IMR-90 (cell line): ENCODE measurements at regions not wholly inside any gene's neighbourhood (a gene's known extent, or its start where the extent isn't known, plus 50 kb on each side); places are given as distances from the start of the nearest gene placed in this dataset.

Experiments
- ATAC-seq: fragments of 200-7000 bp; cut with Tn5 transposase; 2 replicates; pipeline ENCODE4 v1.9.1; 2020; ENCODE audit warnings: low read depth, mild to moderate bottlenecking, moderate library complexity
- BruUV-seq: library from RNA; stranded (reverse); fragments of 400-500 nt; replicated peaks from 2 replicates; lab custom pipeline; 2021; lab: Mats Ljungman, UMichigan
- CTCF ChIA-PET: fragments of 300-600 bp; formaldehyde crosslinking; extraction: SDS; loops from one replicate; lab custom pipeline; 2021; ENCODE audit warnings: antibody characterized with exemption; lab: Yijun Ruan, JAX
- POLR2A ChIA-PET: fragments of 300-600 bp; sonication (Branson Sonifier 250); formaldehyde crosslinking; loops from one replicate; lab custom pipeline; 2022; ENCODE audit warnings: antibody characterized with exemption; ENCODE audit not compliant: unreplicated experiment; lab: Charles Lee
- DNase-seq: peaks from one replicate; pipeline ENCODE4 v3.0.0; 2013
- H2AFZ ChIP-seq: replicated peaks from 2 replicates; pipeline ENCODE3; 2013; ENCODE audit warnings: low read length, mild to moderate bottlenecking; ENCODE audit not compliant: poor library complexity
- H2AK5ac ChIP-seq: 2 replicates; pipeline ENCODE4 v1.6.1; 2013; ENCODE audit warnings: low read depth, low read length, inconsistent platforms
- H2AK9ac ChIP-seq: replicated peaks from 2 replicates; pipeline ENCODE3; 2013; ENCODE audit warnings: mild to moderate bottlenecking, low read depth, low read length, moderate library complexity; ENCODE audit not compliant: poor library complexity
- H2BK120ac ChIP-seq: 2 replicates; pipeline ENCODE4 v1.6.1; 2013; ENCODE audit warnings: low read depth, low read length, inconsistent platforms
- H2BK15ac ChIP-seq: 3 replicates; pipeline ENCODE4 v1.6.1; 2013; ENCODE audit warnings: low read depth, low read length, inconsistent platforms
- H2BK20ac ChIP-seq: 2 replicates; pipeline ENCODE4 v1.6.1; 2013; ENCODE audit warnings: low read depth, mild to moderate bottlenecking, inconsistent platforms, low read length, moderate library complexity
- H2BK5ac ChIP-seq: 2 replicates; pipeline ENCODE4 v1.6.1; 2013; ENCODE audit warnings: mild to moderate bottlenecking, low read depth, low read length, inconsistent platforms; ENCODE audit not compliant: poor library complexity, severe bottlenecking
- H3K14ac ChIP-seq: replicated peaks from 2 replicates; pipeline ENCODE4 v1.6.1; 2013; ENCODE audit warnings: low read depth, low read length, inconsistent platforms
- H3K18ac ChIP-seq: 2 replicates; pipeline ENCODE4 v1.6.1; 2013; ENCODE audit warnings: low read depth, low read length, control low read depth
- H3K23ac ChIP-seq: 2 replicates; pipeline ENCODE4 v1.6.1; 2013; ENCODE audit warnings: low read depth, low read length, inconsistent platforms
- H3K27ac ChIP-seq: 2 replicates; pipeline ENCODE4 v1.5.1; 2013; ENCODE audit warnings: mild to moderate bottlenecking, control low read depth, low read length; ENCODE audit not compliant: insufficient read depth
- H3K27me3 ChIP-seq: 2 replicates; pipeline ENCODE4 v1.6.1; 2013; ENCODE audit warnings: low read length; ENCODE audit not compliant: control insufficient read depth, insufficient read depth
- H3K36me3 ChIP-seq: 2 replicates; pipeline ENCODE4 v1.6.1; 2013; ENCODE audit warnings: low read length, mixed read lengths; ENCODE audit not compliant: control insufficient read depth, insufficient read depth
- H3K4ac ChIP-seq: 2 replicates; pipeline ENCODE4 v1.6.1; 2013; ENCODE audit warnings: low read depth, low read length, inconsistent platforms
- H3K4me1 ChIP-seq: 2 replicates; pipeline ENCODE4 v1.6.1; 2013; ENCODE audit warnings: low read length, mixed read lengths; ENCODE audit not compliant: control insufficient read depth, insufficient read depth
- H3K4me2 ChIP-seq: 2 replicates; pipeline ENCODE4 v1.6.1; 2013; ENCODE audit warnings: low read depth, mild to moderate bottlenecking, control low read depth, low read length, moderate library complexity
- H3K4me3 ChIP-seq: 2 replicates; pipeline ENCODE4 v1.5.1; 2013; ENCODE audit warnings: low read depth, mild to moderate bottlenecking, control low read depth, low read length, moderate library complexity; ENCODE audit not compliant: insufficient read depth
- H3K56ac ChIP-seq: 2 replicates; pipeline ENCODE4 v1.6.1; 2013; ENCODE audit warnings: low read length, inconsistent platforms; ENCODE audit not compliant: insufficient read depth; ENCODE audit errors: extremely low read depth
- H3K79me1 ChIP-seq, 2 experiments: 2 replicates each; pipeline ENCODE4 v1.6.1; 2013; ENCODE audit warnings: low read length in 2 of 2, inconsistent platforms in 1 of 2, low read depth in 1 of 2
- H3K9ac ChIP-seq: 2 replicates; pipeline ENCODE4 v1.6.1; 2013; ENCODE audit warnings: low read depth, low read length, control low read depth
- H3K9me1 ChIP-seq: 2 replicates; pipeline ENCODE4 v1.6.1; 2013; ENCODE audit warnings: low read length, inconsistent platforms; ENCODE audit not compliant: insufficient read depth
- H3K9me3 ChIP-seq: 2 replicates; pipeline ENCODE4 v1.6.1; 2013; ENCODE audit warnings: low read length; ENCODE audit not compliant: control insufficient read depth, insufficient read depth
- H4K20me1 ChIP-seq: 2 replicates; pipeline ENCODE4 v1.6.1; 2013; ENCODE audit warnings: low read length, inconsistent platforms; ENCODE audit not compliant: insufficient read depth
- H4K5ac ChIP-seq: 2 replicates; pipeline ENCODE4 v1.6.1; 2013; ENCODE audit warnings: mild to moderate bottlenecking, low read depth, low read length, control low read depth
- H4K8ac ChIP-seq, 2 experiments: 2 replicates each; pipeline ENCODE4 v1.6.1; 2013; ENCODE audit warnings: low read depth in 2 of 2, low read length in 2 of 2, control low read depth in 1 of 2, inconsistent platforms in 1 of 2
- H4K91ac ChIP-seq: 2 replicates; pipeline ENCODE4 v1.6.1; 2013; ENCODE audit warnings: low read depth, low read length, inconsistent platforms; ENCODE audit not compliant: insufficient read depth
- BHLHE40 ChIP-seq: fragments of 150-350 bp; IDR thresholded peaks from 2 replicates; pipeline ENCODE4 v1.6.1; 2016; ENCODE audit warnings: mild to moderate bottlenecking, low read depth, low read length
- CHD1 ChIP-seq: IDR thresholded peaks from 2 replicates; pipeline ENCODE4 v1.6.1; 2012; ENCODE audit warnings: low read depth, low read length, improper control_type of control experiment
- CTCF ChIP-seq: conservative IDR thresholded peaks from 2 replicates; pipeline ENCODE4 v1.5.1; 2012; ENCODE audit warnings: mild to moderate bottlenecking, low read depth, low read length, improper control_type of control experiment
- MXI1 ChIP-seq: IDR thresholded peaks from 2 replicates; pipeline ENCODE4 v1.6.1; 2012; ENCODE audit warnings: low read depth, mild to moderate bottlenecking, low read length, moderate library complexity, borderline replicate concordance
- RAD21 ChIP-seq: IDR thresholded peaks from 2 replicates; pipeline ENCODE4 v1.6.1; 2012; ENCODE audit warnings: low read length, improper control_type of control experiment
- RCOR1 ChIP-seq: IDR thresholded peaks from 2 replicates; pipeline ENCODE4 v1.6.1; 2012; ENCODE audit warnings: mild to moderate bottlenecking, low read length, improper control_type of control experiment; ENCODE audit not compliant: insufficient replicate concordance
- USF2 ChIP-seq: fragments of 150-350 bp; IDR thresholded peaks from 2 replicates; pipeline ENCODE4 v1.6.1; 2017; ENCODE audit warnings: mild to moderate bottlenecking, antibody characterized with exemption, low read length, low read depth
- WGBS, 2 experiments: methylation state at CpG; one replicate each; pipeline versions ENCODE4 v1.1.5 to v1.1.7; 2013; ENCODE audit warnings: missing lambda C conversion rate in 2 of 2; ENCODE audit not compliant: insufficient read length in 1 of 2; ENCODE audit errors: extremely low coverage in 2 of 2; 5-methylcytosine and 5-hydroxymethylcytosine counted together
- dilution Hi-C: fragments of 300-500 bp; cut with HindIII; formaldehyde crosslinking; loops from one replicate; pipeline ENCODE4 v1.14.3; 2018; ENCODE audit warnings: low sequenced_read_pairs; ENCODE audit not compliant: unreplicated experiment
- in situ Hi-C: fragments of 300-500 bp; cut with MboI; formaldehyde crosslinking; loops from 3 replicates; pipeline ENCODE4 v1.14.3; 2019; ENCODE audit warnings: low sequenced_read_pairs, inconsistent platforms, mixed read lengths
- intact Hi-C: fragments of 100-400 bp; cut with micrococcal nuclease; formaldehyde crosslinking; loops from 2 replicates; pipeline ENCODE4 v1.10.0; 2022

- Histone ChIP-seq H3K18ac (no peak overlapping the region), H3K9ac (no peak overlapping the region), H2BK120ac (no peak overlapping the region), H2AK5ac (no peak overlapping the region), H3K56ac (no peak overlapping the region), H3K27ac (no peak overlapping the region), H3K14ac (no peak overlapping the region), H3K4ac (no peak overlapping the region), H3K79me1 (no peaks in the 10 kb centered on the region), H3K23ac (no peak overlapping the region), H3K4me1 (no peaks in the 10 kb centered on the region), H3K4me2 (no peak overlapping the region), H3K9me1 (no peaks in the 10 kb centered on the region), H3K4me3 (no peak overlapping the region), H3K36me3 (no peaks in the 10 kb centered on the region), H2BK20ac (no peak overlapping the region), H2BK5ac (no peak overlapping the region), H3K27me3 (no peaks in the 10 kb centered on the region), H3K9me3 (0 out of 2 replicates have a peak, but pooled peaks cover 3% of the 10 kb centered on the region), H2AK9ac (no peak overlapping the region), H4K20me1 (no peaks in the 10 kb centered on the region), H4K91ac (no peak overlapping the region), H4K5ac (no peak overlapping the region), H2AFZ (no peak overlapping the region), H2BK15ac (no peak overlapping the region), H4K8ac (no peak overlapping the region)
- peak; percentile 1 for DNase-seq
- intact Hi-C loops: no loop called here
- ATAC-seq: no peak
- dilution Hi-C loops: no loop called here
- POLR2A ChIA-PET: no interaction called here
- BruUV-seq: no TSS peak
- no peak for TF ChIP-seq RAD21
- no peak for TF ChIP-seq RCOR1
- no peak for TF ChIP-seq USF2
- no peak for TF ChIP-seq MXI1
- no peak for TF ChIP-seq CHD1
- no peak for TF ChIP-seq BHLHE40
- no peak for TF ChIP-seq CTCF
- WGBS, 2 experiments: no CpG with 5 or more reads among the region's 11 CpGs
- in situ Hi-C loops: no loop called here
- CTCF ChIA-PET: no interaction called here
Observed at GRCh38 chr10:21002091-21002878, 105.2 kb upstream of the NEBL start.
